ENCODE measurements at regions not wholly inside any gene's neighbourhood (a gene's known extent, or its start where the extent isn't known, plus 50 kb on each side); places are given as distances from the start of the nearest gene placed in this dataset.

- no peak for TF ChIP-seq ZNF7 (CRISPR knock-in tag; IDR thresholded peaks at IDR 0.05)
- no peak for TF ChIP-seq ZNF513 (CRISPR knock-in tag; conservative IDR thresholded peaks at IDR 0.05)
- no peak for TF ChIP-seq FOXA1 (IDR thresholded peaks at IDR 0.05)
- TF ChIP-seq FOXA1 (CRISPR knock-in tag; IDR thresholded peaks at IDR 0.05): no peak
Observed at GRCh38 chr13:46492946-46493345, 60.0 kb upstream of the LRCH1 start (continued).

GRCh38 chr13:46491641-46492040, 61.3 kb upstream of the LRCH1 start:
- BruUV-seq (replicated peaks): no TSS peak
- no peak overlapping the region for H2AFZ ChIP-seq (ENCODE audit: low read length)
- no peak for TF ChIP-seq JUN (CRISPR knock-in tag; IDR thresholded peaks at IDR 0.05)
- TF ChIP-seq PREB (CRISPR knock-in tag; IDR thresholded peaks at IDR 0.05): no peak
- TF ChIP-seq RBM22 (optimal IDR thresholded peaks at IDR 0.05; ENCODE audit: low read length): no peak
- TF ChIP-seq MEIS1 (CRISPR knock-in tag; IDR thresholded peaks at IDR 0.05; ENCODE audit: borderline replicate concordance): no peak
- TF ChIP-seq ZNF530 (CRISPR knock-in tag; IDR thresholded peaks at IDR 0.05; ENCODE audit: low read depth): no peak
- no peak for TF ChIP-seq ZNF720 (CRISPR knock-in tag; IDR thresholded peaks at IDR 0.05)
- TF ChIP-seq MLX (CRISPR knock-in tag; IDR thresholded peaks at IDR 0.05): no peak
- no peak for TF ChIP-seq RFXANK (CRISPR knock-in tag; IDR thresholded peaks at IDR 0.05)
- no peak for TF ChIP-seq ZNF12 (CRISPR knock-in tag; IDR thresholded peaks at IDR 0.05)
- no peak for TF ChIP-seq PHF21A (CRISPR knock-in tag; IDR thresholded peaks at IDR 0.05)
- no peak for TF ChIP-seq BORCS8-MEF2B (CRISPR knock-in tag; IDR thresholded peaks at IDR 0.05)
- no peak for TF ChIP-seq KDM1A (CRISPR knock-in tag; IDR thresholded peaks at IDR 0.05)
- no peak for TF ChIP-seq MEF2D (CRISPR knock-in tag; IDR thresholded peaks at IDR 0.05)
- no peak for TF ChIP-seq ZSCAN22 (CRISPR knock-in tag; IDR thresholded peaks at IDR 0.05)
- no peak for TF ChIP-seq UBTF (CRISPR knock-in tag; IDR thresholded peaks at IDR 0.05)
- H3K4me3 ChIP-seq (replicated peaks in 1 of 3; ENCODE audit: insufficient read depth in 1 of 3, low read depth in 2 of 3, low read length in 3 of 3): no peak overlapping the region
- ATAC-seq (no peak), FAIRE-seq (no peak), DNase-seq (ENCODE audit: low spot score) (no peak)
- in situ Hi-C loops (cut with HindIII; ENCODE audit: extremely low pct_ligation_motif_present, low pct_unique_long_range_greater_than_20kb) (loop anchor here (5.0 kb wide), 1 partner anchor 231 kb away; no protein-coding TSS in a partner anchor), intact Hi-C loops (cut with micrococcal nuclease; ENCODE audit: unreplicated experiment) (no loop called here)
- H3K27ac ChIP-seq (ENCODE audit: extremely low read length, insufficient read depth, low read length): no peak overlapping the region
- no peaks in the 10 kb centered on the region for H3K4me1 ChIP-seq (ENCODE audit: insufficient read depth, low read length)
- ChIA-PET POLR2A (no interaction called here), CTCF (ENCODE audit: low intra/inter-chr PET ratio, low total read pairs) (interaction anchor here (0.6 to 2.2 kb wide), 2 partner anchors 225 to 230 kb away, joined by 4 to 24 read pairs; no protein-coding TSS in a partner anchor)
- no peaks in the 10 kb centered on the region for H3K36me3 ChIP-seq (replicated peaks in 1 of 2; ENCODE audit: control insufficient read depth in 1 of 2, insufficient read depth in 2 of 2, low read length in 2 of 2)
- WGBS (ENCODE audit: low lambda C conversion rate): 26% methylated on average over 4 of the region's 4 CpGs
- no peaks in the 10 kb centered on the region for H3K79me2 ChIP-seq (ENCODE audit: insufficient read depth, low read length)
- peaks cover 0 to 3% of the 10 kb centered on the region in 2 experiments; a peak in 4 of 5 replicates for H3K27me3 ChIP-seq (ENCODE audit: control insufficient read depth in 1 of 2, insufficient read depth in 2 of 2, low read length in 2 of 2)
- no peak overlapping the region for H3K4me2 ChIP-seq (ENCODE audit: low read depth, low read length)
- no peak overlapping the region for H3K9ac ChIP-seq (ENCODE audit: insufficient read depth, low read depth, low read length)
- no peaks in the 10 kb centered on the region for H3K9me3 ChIP-seq (ENCODE audit: low read length)
- no peaks in the 10 kb centered on the region for H4K20me1 ChIP-seq (ENCODE audit: insufficient read depth, low read length)

Data from HepG2 (cell line).